Iris pigment epithelial cell (primary cell): ENCODE measurements at regions not wholly inside any gene's neighbourhood (a gene's known extent, or its start where the extent isn't known, plus 50 kb on each side); places are given as distances from the start of the nearest gene placed in this dataset.
"Not testable (repeated sequence)": the region's sequence is repeated elsewhere in the genome, so short reads cannot be mapped to it uniquely, and the experiment has no call there.

Source experiments
- DNase-seq: peaks from one replicate; pipeline ENCODE4 v3.0.0-alpha.2; 2011; ENCODE audit warnings: low read depth

GRCh38 chr7:114180556-114181266 is 233.9 kb upstream of the FOXP2 start:
- DNase-seq, result no peak

GRCh38 chr7:114175125-114175524 is 239.5 kb upstream of the FOXP2 start:
- peak; percentile 11 for DNase-seq

- no peak for DNase-seq
Observed at GRCh38 chr7:114173170-114173890, 241.3 kb upstream of the FOXP2 start.

GRCh38 chr7:114169389-114169788 is 245.2 kb upstream of the FOXP2 start:
- DNase-seq, result not testable (repeated sequence)

GRCh38 chr7:114160925-114161324 is 242.1 kb upstream of the PPP1R3A start:
- DNase-seq, result no peak

- no peak for DNase-seq
Observed at GRCh38 chr7:114158854-114159253, 240.0 kb upstream of the PPP1R3A start.

- no peak for DNase-seq
Observed at GRCh38 chr7:114158275-114158674, 239.5 kb upstream of the PPP1R3A start.

GRCh38 chr7:114156178-114156577 is 237.4 kb upstream of the PPP1R3A start:
- DNase-seq, result no peak

GRCh38 chr7:114155116-114156110 is 236.6 kb upstream of the PPP1R3A start:
- no peak for DNase-seq

- DNase-seq, result no peak
Observed at GRCh38 chr7:114153700-114154099, 234.9 kb upstream of the PPP1R3A start.

GRCh38 chr7:114152314-114152938 is 233.6 kb upstream of the PPP1R3A start:
- no peak for DNase-seq

GRCh38 chr7:114151777-114152176 is 233.0 kb upstream of the PPP1R3A start:
- no peak for DNase-seq

- DNase-seq, result no peak
Observed at GRCh38 chr7:114150689-114151088, 231.9 kb upstream of the PPP1R3A start.

GRCh38 chr7:114148779-114149178 is 230.0 kb upstream of the PPP1R3A start:
- no peak for DNase-seq

- no peak for DNase-seq
Observed at GRCh38 chr7:114141415-114141814, 222.6 kb upstream of the PPP1R3A start.

GRCh38 chr7:114140561-114140960 is 221.8 kb upstream of the PPP1R3A start:
- DNase-seq, result no peak

- not testable (repeated sequence) for DNase-seq
Observed at GRCh38 chr7:114139690-114140089, 220.9 kb upstream of the PPP1R3A start.

GRCh38 chr7:114138587-114138986 is 219.8 kb upstream of the PPP1R3A start:
- no peak for DNase-seq

GRCh38 chr7:114133717-114134116 is 214.9 kb upstream of the PPP1R3A start:
- no peak for DNase-seq

- no peak for DNase-seq
Observed at GRCh38 chr7:114130866-114131265, 212.1 kb upstream of the PPP1R3A start.

- no peak for DNase-seq
Observed at GRCh38 chr7:114128880-114129279, 210.1 kb upstream of the PPP1R3A start.

GRCh38 chr7:114126095-114126494 is 207.3 kb upstream of the PPP1R3A start:
- DNase-seq, result no peak
